Prostate gland (tissue), 2 donors: ENCODE measurements at regions not wholly inside any gene's neighbourhood (a gene's known extent, or its start where the extent isn't known, plus 50 kb on each side); places are given as distances from the start of the nearest gene placed in this dataset.

Experiments
- POLR2AphosphoS5 ChIP-seq: sonication (generic); formaldehyde crosslinking; IDR thresholded peaks from one replicate; pipeline ENCODE4 v1.6.1; 2017; ENCODE audit warnings: antibody characterized with exemption
- TF ChIP-seq, protein P1 (sequence below), 4 experiments: fragments of 200-600 bp in 2 of 4; fragments of 450-650 bp in 2 of 4; sonication (generic) in 2 of 4; IDR thresholded peaks; 1 replicate in 3 of 4; 2 replicates in 1 of 4; pipeline ENCODE4 v1.5.1; 2016 to 2019; ENCODE audit warnings: antibody characterized with exemption in 4 of 4, mild to moderate bottlenecking in 2 of 4, moderate library complexity in 2 of 4

DNA sequence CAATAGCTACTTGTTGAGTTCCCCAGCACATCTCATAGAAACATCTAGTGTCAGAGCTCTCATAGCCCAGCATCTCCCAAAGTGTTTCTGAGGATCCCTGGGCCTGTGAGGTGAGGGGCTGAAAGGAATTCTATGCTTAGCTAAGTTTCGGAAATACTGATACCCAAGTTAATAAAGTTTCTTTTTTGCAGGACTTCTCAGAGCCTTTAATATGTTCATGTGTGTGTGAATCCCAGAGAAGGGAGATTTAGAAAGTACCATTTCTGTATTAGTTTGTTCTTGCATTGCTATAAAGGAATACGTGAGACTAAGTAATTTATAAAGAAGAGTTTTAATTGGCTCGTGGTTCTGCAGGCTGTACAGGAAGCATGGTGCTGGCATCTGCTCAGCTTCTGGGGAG lies 211.2 kb downstream of the TSN start:
- TF ChIP-seq POLR2AphosphoS5: no peak
- TF ChIP-seq, protein P1, sequence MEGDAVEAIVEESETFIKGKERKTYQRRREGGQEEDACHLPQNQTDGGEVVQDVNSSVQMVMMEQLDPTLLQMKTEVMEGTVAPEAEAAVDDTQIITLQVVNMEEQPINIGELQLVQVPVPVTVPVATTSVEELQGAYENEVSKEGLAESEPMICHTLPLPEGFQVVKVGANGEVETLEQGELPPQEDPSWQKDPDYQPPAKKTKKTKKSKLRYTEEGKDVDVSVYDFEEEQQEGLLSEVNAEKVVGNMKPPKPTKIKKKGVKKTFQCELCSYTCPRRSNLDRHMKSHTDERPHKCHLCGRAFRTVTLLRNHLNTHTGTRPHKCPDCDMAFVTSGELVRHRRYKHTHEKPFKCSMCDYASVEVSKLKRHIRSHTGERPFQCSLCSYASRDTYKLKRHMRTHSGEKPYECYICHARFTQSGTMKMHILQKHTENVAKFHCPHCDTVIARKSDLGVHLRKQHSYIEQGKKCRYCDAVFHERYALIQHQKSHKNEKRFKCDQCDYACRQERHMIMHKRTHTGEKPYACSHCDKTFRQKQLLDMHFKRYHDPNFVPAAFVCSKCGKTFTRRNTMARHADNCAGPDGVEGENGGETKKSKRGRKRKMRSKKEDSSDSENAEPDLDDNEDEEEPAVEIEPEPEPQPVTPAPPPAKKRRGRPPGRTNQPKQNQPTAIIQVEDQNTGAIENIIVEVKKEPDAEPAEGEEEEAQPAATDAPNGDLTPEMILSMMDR (IDR thresholded peaks at IDR 0.05): no peak
